ENCODE measurements at regions not wholly inside any gene's neighbourhood (a gene's known extent, or its start where the extent isn't known, plus 50 kb on each side); places are given as distances from the start of the nearest gene placed in this dataset.

GRCh38 chr9:29548436-29548835, 1975.2 kb upstream of the C9orf72 start:
- 72 to 83% methylated on average over 3 of the region's 3 CpGs for WGBS, 2 donors

DNA sequence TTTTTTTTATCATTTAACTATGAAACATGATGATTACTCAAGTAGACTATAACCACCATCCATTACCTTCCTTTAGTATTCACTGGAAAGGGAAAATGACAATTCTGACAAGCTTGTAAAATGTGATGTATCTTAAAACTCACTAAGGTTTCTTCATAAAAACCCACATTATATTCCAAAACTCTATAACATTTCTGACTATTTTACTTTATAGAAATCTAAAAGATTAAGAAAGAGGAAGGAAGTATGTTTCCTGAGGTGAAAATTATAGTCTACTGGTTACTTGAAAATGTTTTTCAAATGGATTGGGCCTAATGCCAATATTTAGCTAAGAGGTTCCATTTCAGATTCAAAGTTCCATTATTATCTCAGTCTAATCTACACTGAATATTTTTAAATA, 1982.2 kb upstream of the C9orf72 start:
- Histone ChIP-seq H3K9me3 (peaks cover 0 to 7% (median 0%) of the 10 kb centered on the region in 11 donors), H3K4me3 (no peak overlapping the region), H3K36me3 (no peaks in the 10 kb centered on the region), H3K27me3 (no peaks in the 10 kb centered on the region), H3K4me1 (no peaks in the 10 kb centered on the region), H3K27ac (no peak overlapping the region)
- ATAC-seq (no peak), DNase-seq (no peak)
- intact Hi-C loops (cut with DNase I) = no loop called here
- TF ChIP-seq, protein P1, sequence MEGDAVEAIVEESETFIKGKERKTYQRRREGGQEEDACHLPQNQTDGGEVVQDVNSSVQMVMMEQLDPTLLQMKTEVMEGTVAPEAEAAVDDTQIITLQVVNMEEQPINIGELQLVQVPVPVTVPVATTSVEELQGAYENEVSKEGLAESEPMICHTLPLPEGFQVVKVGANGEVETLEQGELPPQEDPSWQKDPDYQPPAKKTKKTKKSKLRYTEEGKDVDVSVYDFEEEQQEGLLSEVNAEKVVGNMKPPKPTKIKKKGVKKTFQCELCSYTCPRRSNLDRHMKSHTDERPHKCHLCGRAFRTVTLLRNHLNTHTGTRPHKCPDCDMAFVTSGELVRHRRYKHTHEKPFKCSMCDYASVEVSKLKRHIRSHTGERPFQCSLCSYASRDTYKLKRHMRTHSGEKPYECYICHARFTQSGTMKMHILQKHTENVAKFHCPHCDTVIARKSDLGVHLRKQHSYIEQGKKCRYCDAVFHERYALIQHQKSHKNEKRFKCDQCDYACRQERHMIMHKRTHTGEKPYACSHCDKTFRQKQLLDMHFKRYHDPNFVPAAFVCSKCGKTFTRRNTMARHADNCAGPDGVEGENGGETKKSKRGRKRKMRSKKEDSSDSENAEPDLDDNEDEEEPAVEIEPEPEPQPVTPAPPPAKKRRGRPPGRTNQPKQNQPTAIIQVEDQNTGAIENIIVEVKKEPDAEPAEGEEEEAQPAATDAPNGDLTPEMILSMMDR (IDR thresholded peaks at IDR 0.05) = no peak

More at GRCh38 chr9:29548436-29548835, 1975.2 kb upstream of the C9orf72 start:
- H3K9me3 ChIP-seq = peaks cover 0 to 11% (median 0%) of the 10 kb centered on the region in 11 donors
- no peaks in the 10 kb centered on the region for H3K27me3 ChIP-seq
- TF ChIP-seq, protein P1 (IDR thresholded peaks at IDR 0.05) = no peak
- no peaks in the 10 kb centered on the region for H3K4me1 ChIP-seq
- H3K36me3 ChIP-seq = no peaks in the 10 kb centered on the region
- intact Hi-C loops (cut with DNase I) = loop anchor here in 1 of 10 donors (10.0 kb wide), 1 partner anchor 64 kb away; no protein-coding TSS in a partner anchor
- DNase-seq (no peak), ATAC-seq (no peak)
- H3K27ac ChIP-seq = no peak overlapping the region
- no peak overlapping the region for H3K4me3 ChIP-seq

- no peak for ATAC-seq
These were observed 1983.0 kb upstream of the C9orf72 start for GRCh38 chr9:29556317-29556716.

DNA sequence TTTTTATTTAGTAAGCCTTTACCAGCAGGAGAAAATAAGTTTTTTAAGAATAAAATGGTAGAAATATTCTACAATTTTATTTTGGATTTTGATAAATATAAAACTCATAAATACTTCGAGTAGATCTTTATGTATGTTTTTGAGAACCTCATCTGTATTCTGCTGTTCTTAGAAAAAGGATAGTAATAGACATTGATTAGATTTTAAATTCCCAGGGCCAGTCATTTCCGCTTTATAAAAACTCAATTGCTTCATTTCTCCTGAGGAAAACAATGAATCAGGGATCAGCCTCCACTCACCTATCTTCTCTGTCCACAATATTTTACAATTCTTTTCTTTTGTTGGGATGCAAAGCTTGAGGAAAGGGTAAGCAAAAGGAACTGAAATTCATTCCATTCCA, 1983.5 kb upstream of the C9orf72 start:
- ATAC-seq (no peak), DNase-seq (no peak)
- TF ChIP-seq, protein P1 (IDR thresholded peaks at IDR 0.05) = no peak
- Histone ChIP-seq H3K27ac (no peak overlapping the region), H3K36me3 (no peaks in the 10 kb centered on the region), H3K9me3 (peaks cover 0 to 8% (median 0%) of the 10 kb centered on the region in 11 donors), H3K27me3 (no peaks in the 10 kb centered on the region), H3K4me1 (no peaks in the 10 kb centered on the region), H3K4me3 (no peak overlapping the region)
- intact Hi-C loops (cut with DNase I) = no loop called here
- 64 to 66% methylated on average over 2 of the region's 2 CpGs for WGBS, 2 donors

More at GRCh38 chr9:29556317-29556716, 1983.0 kb upstream of the C9orf72 start:
- Histone ChIP-seq H3K27me3 (no peaks in the 10 kb centered on the region), H3K9me3 (peaks cover 0 to 7% (median 0%) of the 10 kb centered on the region in 11 donors), H3K4me1 (no peaks in the 10 kb centered on the region), H3K36me3 (no peaks in the 10 kb centered on the region), H3K4me3 (no peak overlapping the region), H3K27ac (no peak overlapping the region)
- TF ChIP-seq, protein P1 (IDR thresholded peaks at IDR 0.05) = no peak
- intact Hi-C loops (cut with DNase I) = no loop called here
- 39 to 58% methylated on average over 3 of the region's 3 CpGs for WGBS, 2 donors
- no peak for DNase-seq
